PFSK-1 (cell line): ENCODE measurements at regions not wholly inside any gene's neighbourhood (a gene's known extent, or its start where the extent isn't known, plus 50 kb on each side); places are given as distances from the start of the nearest gene placed in this dataset.

Experiments
- POLR2AphosphoS5 ChIP-seq: IDR thresholded peaks from 2 replicates; pipeline ENCODE4 v1.6.1; 2012; ENCODE audit warnings: low read depth, mild to moderate bottlenecking, control low read depth, low read length, moderate library complexity
- SIN3A ChIP-seq: IDR thresholded peaks from 2 replicates; pipeline ENCODE4 v1.6.1; 2012; ENCODE audit warnings: mild to moderate bottlenecking, low read length, moderate library complexity, borderline replicate concordance; ENCODE audit not compliant: insufficient read depth

DNA sequence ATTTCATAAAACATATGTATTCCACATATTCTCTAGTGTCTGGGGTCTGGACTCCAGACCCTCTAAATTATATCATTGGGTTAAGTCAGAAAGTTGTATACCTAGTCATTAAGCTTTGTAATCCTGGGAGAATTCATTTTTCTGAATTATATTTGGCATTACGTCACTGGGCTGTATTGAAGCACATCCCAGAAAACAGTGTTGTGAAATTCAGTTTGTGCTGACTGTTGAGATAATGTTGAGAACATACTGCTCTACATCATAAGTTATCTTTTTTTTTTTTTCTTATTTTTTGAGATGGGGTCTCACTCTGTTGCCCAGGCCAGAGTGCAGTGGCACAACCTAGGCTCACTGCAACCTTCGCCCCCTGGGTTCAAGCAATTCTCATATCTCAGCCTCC is 153.1 kb upstream of the STT3B start:
- TF ChIP-seq SIN3A (no peak), POLR2AphosphoS5 (no peak)
